Sigmoid colon (tissue), 6 donors: ENCODE measurements at regions not wholly inside any gene's neighbourhood (a gene's known extent, or its start where the extent isn't known, plus 50 kb on each side); places are given as distances from the start of the nearest gene placed in this dataset.

Source experiments
- DNase-seq: peaks from one replicate; pipeline ENCODE4 v3.0.0-alpha.2; 2019
- H3K27ac ChIP-seq, 4 donors: fragments of 200-600 bp; sonication (generic); one replicate each; pipeline ENCODE4 v1.5.1; 2016 to 2019; ENCODE audit warnings: mild to moderate bottlenecking in 1 of 4
- H3K27me3 ChIP-seq, 3 donors: fragments of 200-600 bp; sonication (generic); one replicate each; pipeline ENCODE4 v1.5.1; 2019; ENCODE audit warnings: mild to moderate bottlenecking in 1 of 3
- H3K36me3 ChIP-seq, 4 donors: fragments of 200-600 bp; sonication (generic); one replicate each; pipeline ENCODE4 v1.5.1; 2016 to 2019
- H3K4me1 ChIP-seq, 4 donors: fragments of 200-600 bp; sonication (generic); one replicate each; pipeline ENCODE4 v1.5.1; 2017 to 2019
- H3K4me3 ChIP-seq, 4 donors: fragments of 200-600 bp; sonication (generic); one replicate each; pipeline ENCODE4 v1.5.1; 2017 to 2019; ENCODE audit warnings: mild to moderate bottlenecking in 2 of 4, moderate library complexity in 1 of 4
- H3K9me3 ChIP-seq, 4 donors: fragments of 200-600 bp in 3 of 4; sonication (generic) in 3 of 4; one replicate each; pipeline versions ENCODE4 v1.5.1 to v1.6.1; 2013 to 2019
- CTCF ChIP-seq, 4 experiments: fragments of 450-650 bp in 3 of 4; fragments of 200-600 bp in 1 of 4; IDR thresholded peaks; one replicate each; pipeline ENCODE4 v1.5.1; 2016 to 2019; ENCODE audit warnings: antibody characterized with exemption in 4 of 4, mild to moderate bottlenecking in 3 of 4, moderate library complexity in 2 of 4
- EP300 ChIP-seq, 4 donors: sonication (generic); formaldehyde crosslinking; IDR thresholded peaks; one replicate each; pipeline ENCODE4 v1.6.1; 2017; ENCODE audit warnings: antibody characterized with exemption in 4 of 4
- POLR2A ChIP-seq, 2 donors: fragments of 450-650 bp; IDR thresholded peaks; one replicate each; pipeline ENCODE4 v1.6.1; 2016; ENCODE audit warnings: antibody characterized with exemption in 2 of 2, mild to moderate bottlenecking in 2 of 2, moderate library complexity in 2 of 2
- POLR2AphosphoS5 ChIP-seq, 4 donors: sonication (generic); formaldehyde crosslinking; IDR thresholded peaks; one replicate each; pipeline ENCODE4 v1.6.1; 2017; ENCODE audit warnings: antibody characterized with exemption in 4 of 4
- WGBS, 2 donors: extraction: QIAGEN DNeasy Blood & Tissue Kit; methylation state at CpG; one replicate each; pipeline ENCODE4 v1.1.7; 2013; 5-methylcytosine and 5-hydroxymethylcytosine counted together
- intact Hi-C: fragments of 100-400 bp; cut with DNase I; formaldehyde crosslinking; loops from one replicate; pipeline ENCODE4 v1.15.1; 2023
- donor health status: healthy with polysubstance abuse.
- donor health status: healthy.

GRCh38 chr16:6144463-6144862 lies 1046.9 kb upstream of the EEF2KMT start:
- intact Hi-C loops: no loop called here
- no peak for DNase-seq
- no peaks in the 10 kb centered on the region for H3K4me1 ChIP-seq
- TF ChIP-seq POLR2AphosphoS5 (IDR thresholded peaks at IDR 0.05) (no peak), POLR2A (IDR thresholded peaks at IDR 0.05) (no peak), CTCF (IDR thresholded peaks at IDR 0.05) (no peak), EP300 (IDR thresholded peaks at IDR 0.05) (no peak)
- no peaks in the 10 kb centered on the region for H3K36me3 ChIP-seq
- peaks cover 0 to 3% (median 0%) of the 10 kb centered on the region in 4 donors for H3K9me3 ChIP-seq
- no peaks in the 10 kb centered on the region for H3K27me3 ChIP-seq
- H3K27ac ChIP-seq: no peak overlapping the region
- WGBS, 2 donors: 89 to 94% methylated on average over 4 of the region's 4 CpGs
- H3K4me3 ChIP-seq: no peak overlapping the region

- TF ChIP-seq CTCF (IDR thresholded peaks at IDR 0.05) (no peak), POLR2A (IDR thresholded peaks at IDR 0.05) (no peak), EP300 (IDR thresholded peaks at IDR 0.05) (no peak), POLR2AphosphoS5 (IDR thresholded peaks at IDR 0.05) (no peak)
- 32 to 48% methylated on average over 1 of the region's 1 CpG for WGBS, 2 donors
Measured at GRCh38 chr16:6143020-6143419, 1045.4 kb upstream of the EEF2KMT start.

GRCh38 chr16:6133009-6133557 lies 1035.5 kb upstream of the EEF2KMT start:
- TF ChIP-seq EP300 (IDR thresholded peaks at IDR 0.05) (no peak), POLR2A (IDR thresholded peaks at IDR 0.05) (no peak), CTCF (IDR thresholded peaks at IDR 0.05) (no peak), POLR2AphosphoS5 (IDR thresholded peaks at IDR 0.05) (no peak)
- Histone ChIP-seq H3K27me3 (no peaks in the 10 kb centered on the region), H3K4me1 (no peaks in the 10 kb centered on the region), H3K27ac (no peak overlapping the region), H3K36me3 (no peaks in the 10 kb centered on the region), H3K9me3 (no peaks in the 10 kb centered on the region), H3K4me3 (no peak overlapping the region)
- intact Hi-C loops: no loop called here
- 48 to 74% methylated on average over 6 of the region's 6 CpGs for WGBS, 2 donors
- DNase-seq: no peak

More at GRCh38 chr16:6143020-6143419, 1045.4 kb upstream of the EEF2KMT start:
- Histone ChIP-seq H3K9me3 (peaks cover 0 to 3% (median 0%) of the 10 kb centered on the region in 4 donors), H3K27ac (no peak overlapping the region), H3K4me1 (no peaks in the 10 kb centered on the region), H3K36me3 (no peaks in the 10 kb centered on the region), H3K27me3 (no peaks in the 10 kb centered on the region), H3K4me3 (no peak overlapping the region)
- DNase-seq: no peak
- intact Hi-C loops: no loop called here

- no peak for DNase-seq
- intact Hi-C loops: no loop called here
- Histone ChIP-seq H3K36me3 (no peaks in the 10 kb centered on the region), H3K4me3 (no peak overlapping the region), H3K4me1 (no peaks in the 10 kb centered on the region), H3K27me3 (no peaks in the 10 kb centered on the region), H3K9me3 (no peaks in the 10 kb centered on the region), H3K27ac (no peak overlapping the region)
- 81 to 82% methylated on average over 6 of the region's 6 CpGs for WGBS, 2 donors
- TF ChIP-seq EP300 (IDR thresholded peaks at IDR 0.05): no peak
- TF ChIP-seq POLR2AphosphoS5 (IDR thresholded peaks at IDR 0.05): no peak
Measured at GRCh38 chr16:6132121-6132520, 1034.5 kb upstream of the EEF2KMT start.

GRCh38 chr16:6131526-6132050 lies 1034.0 kb upstream of the EEF2KMT start:
- 78 to 79% methylated on average over 5 of the region's 5 CpGs for WGBS, 2 donors
- Histone ChIP-seq H3K36me3 (no peaks in the 10 kb centered on the region), H3K4me1 (no peaks in the 10 kb centered on the region), H3K9me3 (no peaks in the 10 kb centered on the region), H3K27me3 (no peaks in the 10 kb centered on the region), H3K4me3 (no peak overlapping the region), H3K27ac (no peak overlapping the region)
- no peak for DNase-seq
- intact Hi-C loops: no loop called here
- no peak for TF ChIP-seq POLR2A (IDR thresholded peaks at IDR 0.05)
- TF ChIP-seq POLR2AphosphoS5 (IDR thresholded peaks at IDR 0.05): no peak
- TF ChIP-seq CTCF (IDR thresholded peaks at IDR 0.05): no peak
- TF ChIP-seq EP300 (IDR thresholded peaks at IDR 0.05): no peak
